Thyroid gland (tissue), 4 donors: ENCODE measurements at regions not wholly inside any gene's neighbourhood (a gene's known extent, or its start where the extent isn't known, plus 50 kb on each side); places are given as distances from the start of the nearest gene placed in this dataset.

Experiments used
- POLR2A ChIP-seq, 2 donors: fragments of 450-650 bp; IDR thresholded peaks; one replicate each; pipeline ENCODE4 v1.6.1; 2017; ENCODE audit warnings: antibody characterized with exemption in 2 of 2, mild to moderate bottlenecking in 2 of 2, moderate library complexity in 1 of 2
- TF ChIP-seq, protein P1 (sequence below), 6 experiments: fragments of 200-600 bp in 3 of 6; fragments of 450-650 bp in 3 of 6; sonication (generic) in 3 of 6; IDR thresholded peaks; one replicate each; pipeline ENCODE4 v1.5.1; 2016 to 2019; ENCODE audit warnings: antibody characterized with exemption in 6 of 6, mild to moderate bottlenecking in 2 of 6, inconsistent platforms in 1 of 6, moderate library complexity in 1 of 6

DNA sequence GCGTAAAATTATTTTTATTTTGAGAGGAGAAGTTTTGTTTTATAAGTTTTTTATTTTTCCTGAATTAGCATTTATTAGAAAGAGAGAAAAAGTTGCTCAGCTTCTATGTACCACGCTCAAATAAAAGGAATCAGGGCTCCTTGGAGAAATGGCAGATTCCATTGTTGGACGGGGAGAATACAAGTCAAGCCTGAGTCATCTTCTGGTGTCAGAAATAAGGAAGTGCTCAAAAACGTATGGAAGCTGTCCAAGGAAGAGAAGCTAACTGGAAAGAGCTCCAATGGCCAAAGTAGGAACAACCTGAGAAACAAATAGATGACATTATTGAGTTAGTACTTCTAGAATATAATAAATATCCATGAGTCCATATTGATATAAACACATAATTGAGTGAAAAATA lies 89.3 kb upstream of the NEIL3 start:
- TF ChIP-seq POLR2A (IDR thresholded peaks at IDR 0.05) = no peak
- TF ChIP-seq, protein P1, sequence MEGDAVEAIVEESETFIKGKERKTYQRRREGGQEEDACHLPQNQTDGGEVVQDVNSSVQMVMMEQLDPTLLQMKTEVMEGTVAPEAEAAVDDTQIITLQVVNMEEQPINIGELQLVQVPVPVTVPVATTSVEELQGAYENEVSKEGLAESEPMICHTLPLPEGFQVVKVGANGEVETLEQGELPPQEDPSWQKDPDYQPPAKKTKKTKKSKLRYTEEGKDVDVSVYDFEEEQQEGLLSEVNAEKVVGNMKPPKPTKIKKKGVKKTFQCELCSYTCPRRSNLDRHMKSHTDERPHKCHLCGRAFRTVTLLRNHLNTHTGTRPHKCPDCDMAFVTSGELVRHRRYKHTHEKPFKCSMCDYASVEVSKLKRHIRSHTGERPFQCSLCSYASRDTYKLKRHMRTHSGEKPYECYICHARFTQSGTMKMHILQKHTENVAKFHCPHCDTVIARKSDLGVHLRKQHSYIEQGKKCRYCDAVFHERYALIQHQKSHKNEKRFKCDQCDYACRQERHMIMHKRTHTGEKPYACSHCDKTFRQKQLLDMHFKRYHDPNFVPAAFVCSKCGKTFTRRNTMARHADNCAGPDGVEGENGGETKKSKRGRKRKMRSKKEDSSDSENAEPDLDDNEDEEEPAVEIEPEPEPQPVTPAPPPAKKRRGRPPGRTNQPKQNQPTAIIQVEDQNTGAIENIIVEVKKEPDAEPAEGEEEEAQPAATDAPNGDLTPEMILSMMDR (IDR thresholded peaks at IDR 0.05) = no peak
